HEK293T (cell line): ENCODE measurements at regions not wholly inside any gene's neighbourhood (a gene's known extent, or its start where the extent isn't known, plus 50 kb on each side); places are given as distances from the start of the nearest gene placed in this dataset.

Experiments used
- CTCF ChIA-PET: fragments of 350-600 bp; formaldehyde crosslinking; extraction: SDS; loops from one replicate; lab custom pipeline; 2021; ENCODE audit warnings: antibody characterized with exemption, inconsistent platforms; lab: Yijun Ruan, JAX
- POLR2A ChIA-PET: fragments of 350-600 bp; formaldehyde crosslinking; extraction: SDS; loops from one replicate; lab custom pipeline; 2020; ENCODE audit warnings: antibody characterized with exemption, inconsistent platforms; lab: Yijun Ruan, JAX
- DNase-seq: peaks from one replicate; pipeline ENCODE4 v3.0.0; 2012; ENCODE audit warnings: mixed read lengths; ENCODE audit errors: extremely low spot score
- ARNT ChIP-seq: fragments of 450-650 bp; IDR thresholded peaks from 2 replicates; pipeline ENCODE4 v1.6.1; 2017; ENCODE audit warnings: mild to moderate bottlenecking
- BHLHE40 ChIP-seq: fragments of 450-650 bp; IDR thresholded peaks from 2 replicates; pipeline ENCODE4 v1.6.1; 2016; ENCODE audit warnings: mild to moderate bottlenecking, moderate library complexity, borderline replicate concordance
- CTBP1 ChIP-seq: fragments of 450-650 bp; IDR thresholded peaks from 2 replicates; pipeline ENCODE4 v1.6.1; 2016; ENCODE audit warnings: borderline replicate concordance
- ELF4 ChIP-seq: fragments of 450-650 bp; IDR thresholded peaks from 2 replicates; pipeline ENCODE4 v1.6.1; 2017; ENCODE audit warnings: antibody characterized with exemption
- FOXA1 ChIP-seq: fragments of 450-650 bp; IDR thresholded peaks from 2 replicates; pipeline ENCODE4 v1.6.1; 2016; ENCODE audit warnings: mild to moderate bottlenecking
- FOXK2 ChIP-seq: fragments of 450-650 bp; IDR thresholded peaks from 2 replicates; pipeline ENCODE4 v1.6.1; 2016; ENCODE audit warnings: mild to moderate bottlenecking
- FOXM1 ChIP-seq: fragments of 450-650 bp; IDR thresholded peaks from 2 replicates; pipeline ENCODE4 v1.6.1; 2017; ENCODE audit warnings: mild to moderate bottlenecking, borderline replicate concordance
- HDGF ChIP-seq: fragments of 450-650 bp; IDR thresholded peaks from 2 replicates; pipeline ENCODE4 v1.6.1; 2017; ENCODE audit warnings: antibody characterized with exemption, borderline replicate concordance
- L3MBTL2 ChIP-seq: fragments of 450-650 bp; conservative IDR thresholded peaks from 2 replicates; pipeline ENCODE4 v1.6.1; 2016; ENCODE audit warnings: mild to moderate bottlenecking
- LEF1 ChIP-seq: fragments of 450-650 bp; IDR thresholded peaks from 2 replicates; pipeline ENCODE4 v1.6.1; 2017; ENCODE audit warnings: mild to moderate bottlenecking, borderline replicate concordance
- NFRKB ChIP-seq: fragments of 450-650 bp; IDR thresholded peaks from 2 replicates; pipeline ENCODE4 v1.6.1; 2016; ENCODE audit warnings: mild to moderate bottlenecking, moderate library complexity
- PKNOX1 ChIP-seq: fragments of 450-650 bp; IDR thresholded peaks from 2 replicates; pipeline ENCODE4 v1.6.1; 2016
- SP1 ChIP-seq: fragments of 450-650 bp; IDR thresholded peaks from 2 replicates; pipeline ENCODE4 v1.6.1; 2017
- SUZ12 ChIP-seq: fragments of 450-650 bp; IDR thresholded peaks from 2 replicates; pipeline ENCODE4 v1.6.1; 2016; ENCODE audit warnings: mild to moderate bottlenecking
- TARDBP ChIP-seq: fragments of 450-650 bp; IDR thresholded peaks from 2 replicates; pipeline ENCODE4 v1.6.1; 2016
- ZNF384 ChIP-seq: fragments of 450-650 bp; IDR thresholded peaks from 2 replicates; pipeline ENCODE4 v1.6.1; 2016

GRCh38 chr5:60529001-60529400 is 171.0 kb downstream of the DEPDC1B start:
- TF ChIP-seq ELF4 (no peak), TARDBP (no peak), FOXA1 (no peak), FOXK2 (no peak), SUZ12 (no peak), BHLHE40 (no peak), PKNOX1 (no peak), SP1 (no peak), ARNT (no peak), HDGF (no peak), NFRKB (no peak)
- ChIA-PET CTCF (no interaction called here), POLR2A (no interaction called here)
- DNase-seq: no peak

- ChIA-PET CTCF (no interaction called here), POLR2A (no interaction called here)
- DNase-seq: no peak
- TF ChIP-seq FOXK2 (no peak), LEF1 (no peak), NFRKB (no peak), TARDBP (no peak), L3MBTL2 (no peak), SUZ12 (no peak), ARNT (no peak), CTBP1 (no peak), ELF4 (no peak), FOXA1 (no peak), SP1 (no peak), ZNF384 (no peak), FOXM1 (no peak), BHLHE40 (no peak), HDGF (no peak), PKNOX1 (no peak)
These were observed 172.9 kb downstream of the DEPDC1B start for GRCh38 chr5:60527072-60527471.

- no peak for DNase-seq
These were observed 173.6 kb downstream of the DEPDC1B start for GRCh38 chr5:60526336-60526875.

GRCh38 chr5:60522292-60522905 is 177.6 kb downstream of the DEPDC1B start:
- ChIA-PET CTCF (no interaction called here), POLR2A (no interaction called here)
- TF ChIP-seq LEF1 (no peak), L3MBTL2 (no peak), SUZ12 (no peak), PKNOX1 (no peak), TARDBP (no peak), ZNF384 (no peak), HDGF (no peak), FOXA1 (no peak), ARNT (no peak), BHLHE40 (no peak), SP1 (no peak), FOXM1 (no peak), FOXK2 (no peak), CTBP1 (no peak), NFRKB (no peak), ELF4 (no peak)
- DNase-seq: no peak

More at GRCh38 chr5:60526336-60526875, 173.6 kb downstream of the DEPDC1B start:
- no peak for TF ChIP-seq ELF4
- TF ChIP-seq BHLHE40: no peak
- TF ChIP-seq SP1: no peak
- TF ChIP-seq PKNOX1: no peak
- TF ChIP-seq L3MBTL2: no peak
- no peak for TF ChIP-seq LEF1
- no peak for TF ChIP-seq FOXK2
- TF ChIP-seq HDGF: no peak
- no peak for TF ChIP-seq FOXM1
- no peak for TF ChIP-seq NFRKB
- no peak for TF ChIP-seq SUZ12
- ChIA-PET CTCF (no interaction called here), POLR2A (no interaction called here)

- DNase-seq: no peak
- TF ChIP-seq TARDBP (no peak), LEF1 (no peak), NFRKB (no peak), L3MBTL2 (no peak), FOXM1 (no peak)
- ChIA-PET POLR2A (no interaction called here), CTCF (no interaction called here)
These were observed 178.3 kb downstream of the DEPDC1B start for GRCh38 chr5:60521376-60522291.
